GM18502 (cell line): ENCODE measurements at regions not wholly inside any gene's neighbourhood (a gene's known extent, or its start where the extent isn't known, plus 50 kb on each side); places are given as distances from the start of the nearest gene placed in this dataset.
"Not testable (repeated sequence)": the region's sequence is repeated elsewhere in the genome, so short reads cannot be mapped to it uniquely, and the experiment has no call there.

Source experiments
- ATAC-seq: cut with Tn5 transposase; IDR thresholded peaks from one replicate; pipeline ENCODE4 v1.9.1; 2021; ENCODE audit warnings: mild to moderate bottlenecking; ENCODE audit not compliant: unreplicated experiment, poor library complexity

DNA sequence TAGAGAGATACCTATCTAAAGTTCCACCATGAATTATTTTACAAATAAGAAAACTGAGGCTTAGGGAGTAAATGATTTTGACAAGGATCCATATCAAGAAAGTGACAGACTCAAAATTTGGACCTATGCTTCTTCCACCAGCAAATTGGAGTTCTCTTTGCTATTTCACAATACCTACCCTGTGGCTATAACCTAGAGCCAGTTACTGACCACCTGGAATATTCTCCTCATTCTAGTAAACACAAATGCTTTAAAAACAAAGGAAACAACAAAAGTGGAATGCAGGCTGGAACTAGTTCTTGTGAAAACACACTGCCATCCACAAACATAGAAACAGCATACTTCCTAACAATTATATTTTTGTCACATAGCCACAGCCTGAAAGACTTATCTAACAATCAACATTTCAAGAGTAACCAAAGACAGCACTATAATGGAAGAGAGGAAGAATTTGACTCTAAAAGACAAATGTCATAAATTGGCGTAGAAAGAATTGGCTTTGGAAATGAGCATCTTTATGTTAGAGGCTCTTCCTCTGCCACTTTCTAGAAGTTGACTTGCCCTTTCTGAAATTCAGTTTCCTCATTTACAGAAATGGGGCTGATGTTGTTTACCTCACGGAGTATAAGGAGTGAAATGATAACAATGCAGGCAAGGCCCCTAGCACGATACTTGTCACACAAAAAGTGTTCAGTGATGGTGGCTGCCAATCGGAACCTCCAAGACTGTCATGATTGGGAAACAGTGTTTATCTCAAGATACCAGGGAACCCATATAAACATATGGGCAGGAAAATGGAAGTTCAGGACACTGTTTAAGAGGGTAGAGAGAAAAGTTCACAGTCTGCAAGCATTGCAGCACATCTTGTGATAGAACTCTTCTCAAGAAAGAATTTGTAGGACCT, 138.6 kb upstream of the LGR5 start:
- ATAC-seq, result no peak

DNA sequence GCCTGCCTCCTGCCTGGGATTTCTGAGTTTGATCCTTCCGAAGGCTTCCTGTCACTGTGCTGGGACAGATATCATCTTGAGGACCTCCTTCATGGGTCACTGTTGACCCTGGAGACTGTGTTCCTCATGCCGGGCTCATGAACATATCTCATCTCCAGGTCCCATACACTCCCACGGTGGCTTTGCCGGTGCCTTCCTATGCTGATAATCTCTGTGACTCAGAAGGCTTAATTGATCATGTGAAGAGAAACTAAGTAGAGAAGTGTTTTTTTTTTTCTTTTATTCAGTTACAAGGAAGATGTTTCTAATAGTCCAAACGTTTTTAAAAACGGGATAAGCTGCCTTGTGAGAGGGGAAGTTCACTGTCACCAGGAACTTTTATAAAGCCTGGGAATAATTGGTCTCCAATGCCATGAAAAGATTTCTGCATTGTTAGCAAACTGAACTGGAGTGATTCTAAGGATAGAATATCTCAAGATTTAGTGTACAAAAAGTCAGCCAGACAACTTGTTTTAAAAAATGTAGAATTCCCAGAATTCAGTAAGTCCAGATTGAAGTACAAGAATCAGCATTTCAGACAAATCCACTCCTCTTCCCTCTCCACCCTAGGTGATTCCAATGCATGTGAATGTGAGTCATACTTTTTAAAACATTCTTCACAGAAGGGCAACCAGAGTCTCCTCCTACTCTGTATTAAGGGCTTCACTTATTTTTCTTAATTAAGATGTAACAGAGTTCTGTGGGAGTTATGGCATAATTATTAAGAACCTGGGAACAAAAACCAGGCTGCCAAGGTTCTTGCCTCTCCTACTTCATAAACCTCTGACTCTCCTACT, 139.8 kb upstream of the LGR5 start:
- ATAC-seq, result no peak

DNA sequence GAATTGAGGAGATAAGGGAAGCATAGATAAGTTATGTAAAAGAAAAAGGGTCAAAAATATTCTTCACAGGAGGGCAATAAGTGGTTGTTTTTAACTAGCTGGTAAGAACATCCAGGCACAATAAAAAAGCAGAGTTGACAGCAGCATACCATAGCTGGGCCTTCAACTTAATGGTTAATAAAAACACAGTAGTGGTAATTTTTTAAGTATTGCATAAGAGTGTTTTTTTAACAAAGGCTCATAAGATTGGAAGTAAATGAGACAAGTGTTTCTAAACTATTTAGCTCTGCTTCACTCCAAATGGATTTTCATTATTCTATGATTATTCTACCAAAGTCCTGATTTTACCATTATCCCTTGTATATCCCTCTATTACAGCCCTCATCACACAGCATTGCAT, 140.1 kb upstream of the TSPAN8 start:
- no peak for ATAC-seq

DNA sequence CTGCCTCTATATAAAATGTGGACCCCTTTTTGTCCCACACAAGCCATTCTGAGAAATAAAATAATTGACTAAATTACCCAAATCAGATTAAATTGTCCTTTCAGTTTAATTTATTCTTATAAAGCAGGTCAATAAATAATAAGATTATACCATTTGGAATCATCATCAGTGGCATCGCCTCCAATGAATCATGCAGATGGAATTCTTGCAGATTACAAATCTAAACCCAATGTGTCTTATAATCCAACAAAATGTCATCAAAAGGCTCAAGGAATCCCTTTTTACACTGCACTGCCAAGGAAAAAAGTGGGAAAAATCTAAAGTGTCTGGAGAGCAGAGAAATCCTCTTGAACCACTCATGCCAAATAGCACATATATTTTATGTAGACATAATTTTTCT, 138.2 kb upstream of the TSPAN8 start:
- no peak for ATAC-seq

DNA sequence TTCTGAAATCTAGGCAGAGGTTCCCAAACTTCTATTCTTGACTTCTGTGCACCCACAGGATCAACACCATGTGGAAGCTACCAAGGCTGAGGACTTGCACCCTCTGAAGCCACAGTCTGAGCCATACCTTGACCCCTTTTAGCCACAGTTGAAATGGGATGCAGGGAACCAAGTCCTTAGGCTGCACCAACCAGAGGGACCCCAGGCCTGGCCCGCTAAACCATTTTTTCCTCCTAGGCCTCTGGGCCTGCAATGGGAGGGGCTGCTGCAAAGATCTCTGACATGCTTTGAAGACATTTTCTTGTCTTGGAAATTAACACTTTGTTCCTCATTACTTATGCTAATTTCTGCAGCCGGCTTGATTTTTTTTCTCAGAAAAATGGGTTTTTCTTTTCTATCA, 133.9 kb upstream of the TSPAN8 start:
- no peak for ATAC-seq

DNA sequence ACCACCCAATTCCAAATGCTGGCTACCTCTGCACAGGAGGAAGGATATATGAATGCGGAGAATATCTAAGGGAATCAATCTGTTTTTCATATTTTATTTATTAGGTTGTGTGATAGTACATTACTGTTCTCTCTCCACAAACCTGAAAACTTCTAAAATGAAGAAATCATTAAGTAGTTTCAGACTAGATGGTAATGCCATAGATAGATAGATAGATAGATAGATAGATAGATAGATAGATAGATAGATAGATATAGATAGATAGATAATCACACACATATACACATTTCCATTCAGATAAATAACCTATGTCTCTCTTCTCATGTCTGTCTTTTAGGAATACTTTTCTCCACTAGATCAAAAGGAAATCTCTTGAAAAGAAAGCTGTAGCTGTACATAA, 126.1 kb upstream of the TSPAN8 start:
- no peak for ATAC-seq

DNA sequence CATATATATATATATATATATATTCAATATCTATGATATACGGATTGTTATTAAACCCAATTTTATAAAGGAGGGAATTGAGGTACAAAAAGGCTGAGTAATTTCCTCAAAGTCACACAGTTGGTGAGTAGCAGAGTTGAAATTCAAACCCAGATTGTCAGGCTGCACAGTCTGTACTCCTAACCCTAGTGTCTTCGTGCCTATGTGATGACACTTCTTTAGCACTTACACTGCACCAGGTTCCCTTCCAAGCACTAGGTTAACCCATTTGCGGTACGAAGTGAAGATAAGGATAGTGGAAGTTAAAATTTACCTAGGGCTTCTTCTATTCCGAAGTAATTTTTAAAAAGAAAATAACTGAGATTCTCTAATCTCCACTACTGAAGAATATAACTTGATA, 125.1 kb upstream of the TSPAN8 start:
- no peak for ATAC-seq

DNA sequence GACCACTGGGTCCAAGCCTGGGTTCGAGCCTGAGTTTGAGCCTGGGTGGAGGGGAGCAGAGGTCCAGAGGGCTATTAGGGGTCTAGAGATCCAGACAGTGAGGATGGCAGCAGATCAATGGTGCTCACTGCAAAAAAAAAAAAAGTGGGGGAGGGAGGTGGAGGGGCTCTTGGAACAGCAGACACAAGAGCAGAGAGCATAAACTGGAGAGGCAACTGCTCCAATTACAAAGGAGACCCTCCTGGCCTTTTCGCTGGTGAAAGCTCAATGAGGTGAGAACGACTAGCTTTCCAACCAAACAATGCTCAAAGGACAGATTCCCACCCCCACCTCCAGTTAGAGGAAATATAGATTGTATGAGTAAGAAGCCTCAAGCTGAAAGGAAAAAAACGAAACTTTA, 124.2 kb upstream of the TSPAN8 start:
- no peak for ATAC-seq

DNA sequence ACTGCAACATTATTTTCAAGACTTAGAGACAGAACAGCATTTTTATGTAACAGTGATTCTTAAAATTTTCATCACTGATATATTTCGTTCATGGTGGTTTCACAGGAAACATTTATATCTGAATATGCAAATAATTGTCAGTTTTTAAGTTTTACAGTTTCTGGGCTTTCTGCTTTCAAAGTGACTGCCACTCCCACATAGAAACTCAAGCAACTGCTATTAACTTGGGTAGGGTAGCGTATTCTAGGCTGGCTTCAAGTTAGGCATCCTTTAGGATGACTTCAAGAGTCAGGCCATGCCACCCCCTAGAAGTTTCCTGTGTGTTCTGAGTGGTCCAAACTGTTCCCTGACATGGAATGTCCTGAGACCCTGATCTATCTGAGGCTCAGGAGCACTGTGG, 123.6 kb upstream of the TSPAN8 start:
- no peak for ATAC-seq

DNA sequence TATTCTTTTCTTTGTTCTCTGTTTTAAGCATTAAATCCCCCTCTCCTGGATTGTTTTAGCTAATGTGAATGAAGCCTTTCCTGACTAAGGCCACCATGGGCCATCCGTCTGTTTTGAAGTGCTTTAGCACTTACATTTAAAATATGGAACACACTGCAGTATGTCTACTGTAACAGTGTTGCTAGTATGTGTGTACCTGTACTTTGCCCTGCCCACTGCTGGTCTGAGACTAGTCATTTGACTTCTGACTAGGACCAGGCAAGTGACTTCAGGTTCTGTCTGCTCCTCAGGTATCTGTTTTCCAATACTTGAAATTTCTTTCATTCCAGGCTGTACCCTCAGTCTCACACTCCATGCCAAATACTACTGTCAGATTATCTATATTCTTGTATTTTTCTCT, 120.1 kb upstream of the TSPAN8 start:
- no peak for ATAC-seq

DNA sequence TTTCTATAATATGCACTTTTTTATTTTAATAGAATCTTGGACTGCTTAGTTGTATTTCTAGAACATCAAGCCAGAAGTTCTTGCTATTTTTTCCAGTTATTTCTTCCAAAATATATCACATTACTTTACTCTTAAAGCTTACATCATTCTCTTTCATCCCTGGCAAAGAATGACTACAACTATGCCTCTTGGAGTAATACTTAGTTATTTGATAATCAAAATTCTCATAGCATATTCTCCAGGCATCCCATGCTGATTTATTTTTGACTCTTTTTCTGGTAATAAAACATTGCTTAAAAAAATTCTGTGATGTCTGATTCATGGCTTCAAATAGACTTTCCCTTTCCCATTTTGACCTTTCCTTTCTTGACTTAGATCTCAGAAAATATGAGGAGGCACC, 118.7 kb upstream of the TSPAN8 start:
- ATAC-seq, result no peak

DNA sequence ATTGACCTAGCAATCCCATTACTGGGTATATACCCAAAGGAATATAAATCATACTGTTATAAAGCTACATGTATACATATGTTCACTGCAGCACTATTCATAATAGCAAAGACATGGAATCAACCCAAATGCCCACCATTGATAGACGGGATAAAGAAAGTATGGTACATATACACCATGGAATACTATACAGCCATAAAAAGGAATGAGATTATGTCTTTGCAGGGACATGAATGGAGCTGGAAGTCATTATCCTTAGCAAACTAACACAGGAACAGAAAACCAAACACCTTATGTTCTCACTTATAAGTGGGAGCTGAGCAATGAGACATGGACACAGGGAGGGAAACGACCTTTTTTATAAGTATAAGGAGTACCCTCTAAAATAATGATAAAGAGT, 113.0 kb upstream of the TSPAN8 start:
- not testable (repeated sequence) for ATAC-seq

DNA sequence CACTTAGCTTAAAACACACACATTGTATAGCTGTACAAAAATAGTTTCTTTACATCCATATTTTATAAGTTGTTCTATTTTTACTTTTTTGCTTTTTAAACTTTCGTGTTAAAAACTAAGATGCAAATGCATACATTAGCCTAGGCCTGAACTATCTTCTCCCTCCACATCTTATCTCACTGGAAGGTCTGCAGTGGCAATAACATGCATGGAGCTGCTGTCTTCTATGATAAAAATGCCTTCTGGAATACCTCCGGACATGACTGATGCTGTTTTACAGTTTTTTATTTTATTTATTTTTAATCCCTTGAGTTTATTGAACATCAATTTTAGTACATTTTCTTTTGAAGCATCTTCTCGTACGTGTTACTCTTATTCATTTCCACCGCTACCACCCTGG, 112.3 kb upstream of the TSPAN8 start:
- ATAC-seq, result no peak

DNA sequence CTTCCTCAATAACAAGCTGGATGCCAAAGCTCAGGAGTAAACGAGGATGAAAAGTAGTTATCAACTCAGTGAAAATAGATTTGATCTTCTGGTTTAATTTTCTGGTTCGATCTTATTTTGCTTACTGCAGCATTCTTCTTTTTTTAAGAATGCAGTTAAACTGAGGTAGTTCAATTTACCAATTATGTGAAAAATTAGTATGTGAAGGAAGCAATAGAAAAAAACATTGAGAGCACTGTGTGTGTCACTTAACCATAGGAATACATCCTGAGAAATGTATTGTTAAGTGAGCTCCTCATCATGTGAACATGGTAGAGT, 111.4 kb upstream of the TSPAN8 start:
- no peak for ATAC-seq

DNA sequence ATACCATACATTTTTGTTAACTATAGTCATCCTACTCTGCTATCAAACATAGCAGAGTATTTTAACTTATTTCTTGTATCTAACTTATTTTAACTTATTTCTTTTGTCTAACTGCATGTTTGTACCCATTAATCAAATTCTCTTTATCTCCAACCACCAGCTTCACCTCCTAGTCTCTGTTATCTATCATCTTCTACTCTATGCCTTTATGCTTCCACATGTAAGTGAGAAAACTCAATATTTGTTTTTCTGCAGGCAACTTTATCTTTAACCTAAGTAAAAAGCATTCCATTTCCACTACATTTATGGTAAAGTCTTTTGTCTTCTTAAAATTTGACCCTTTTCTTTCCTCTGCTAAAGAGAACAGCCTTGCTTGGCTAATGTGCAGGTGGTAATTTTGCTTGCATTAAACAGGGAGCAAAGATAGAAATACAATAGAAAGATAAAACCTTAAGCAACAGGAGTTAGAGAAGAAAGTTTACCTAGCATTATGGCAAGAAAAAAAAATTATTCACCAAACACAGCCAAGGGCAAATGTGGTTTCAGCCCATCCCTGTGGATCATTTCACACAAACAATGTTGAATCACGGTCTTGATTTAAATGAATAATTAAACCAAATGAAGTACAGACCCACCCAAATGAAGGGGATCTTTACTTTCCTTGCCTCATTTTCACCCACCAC, 110.9 kb upstream of the TSPAN8 start:
- ATAC-seq, result no peak

DNA sequence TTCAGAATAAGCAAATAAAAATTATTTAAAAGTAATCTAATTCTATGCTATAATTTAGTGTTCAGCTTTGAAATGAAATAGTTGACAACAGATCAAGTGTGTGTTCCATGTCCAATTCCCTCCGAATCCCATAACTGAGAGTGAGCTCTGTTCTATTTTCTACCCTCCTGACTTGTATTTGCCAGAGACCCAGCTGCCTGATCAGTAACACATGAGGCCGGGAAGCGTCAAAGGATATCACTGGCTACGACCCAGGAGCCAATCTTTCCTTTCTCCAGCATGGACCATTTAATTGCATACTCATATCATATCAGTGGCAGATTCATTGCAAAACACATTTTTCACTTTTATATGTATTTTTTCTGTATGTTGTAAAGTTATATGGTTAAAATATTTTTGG, 108.8 kb upstream of the TSPAN8 start:
- ATAC-seq, result no peak

DNA sequence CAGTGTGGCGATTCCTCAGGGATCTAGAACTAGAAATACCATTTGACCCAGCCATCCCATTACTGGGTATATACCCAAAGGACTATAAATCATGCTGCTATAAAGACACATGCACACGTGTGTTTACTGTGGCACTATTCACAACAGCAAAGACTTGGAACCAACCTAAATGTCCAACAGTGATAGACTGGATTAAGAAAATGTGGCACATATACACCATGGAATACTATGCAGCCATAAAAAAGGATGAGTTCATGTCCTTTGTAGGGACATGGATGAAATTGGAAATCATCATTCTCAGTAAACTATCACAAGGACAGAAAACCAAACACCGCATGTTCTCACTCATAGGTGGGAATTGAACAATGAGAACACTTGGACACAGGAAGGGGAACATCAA, 107.9 kb upstream of the TSPAN8 start:
- not testable (repeated sequence) for ATAC-seq

DNA sequence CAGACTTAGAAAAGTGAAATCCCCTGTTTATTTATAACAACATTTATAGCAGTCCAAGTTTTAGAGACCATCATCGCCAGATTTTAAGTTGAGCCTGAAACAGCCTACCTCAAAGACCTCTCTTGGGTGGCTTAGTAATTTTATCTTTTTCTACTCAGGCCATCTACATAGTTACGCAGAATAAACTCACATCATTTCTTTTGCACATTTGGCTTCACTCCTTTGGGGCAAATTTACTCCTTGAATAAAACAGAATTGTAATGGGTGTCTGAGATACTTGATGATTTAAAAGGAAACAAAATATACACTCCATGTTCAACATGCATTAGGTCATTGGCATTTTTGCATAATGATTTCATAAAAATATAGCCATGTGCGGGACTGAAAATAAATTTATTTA, 104.7 kb upstream of the TSPAN8 start:
- no peak for ATAC-seq

DNA sequence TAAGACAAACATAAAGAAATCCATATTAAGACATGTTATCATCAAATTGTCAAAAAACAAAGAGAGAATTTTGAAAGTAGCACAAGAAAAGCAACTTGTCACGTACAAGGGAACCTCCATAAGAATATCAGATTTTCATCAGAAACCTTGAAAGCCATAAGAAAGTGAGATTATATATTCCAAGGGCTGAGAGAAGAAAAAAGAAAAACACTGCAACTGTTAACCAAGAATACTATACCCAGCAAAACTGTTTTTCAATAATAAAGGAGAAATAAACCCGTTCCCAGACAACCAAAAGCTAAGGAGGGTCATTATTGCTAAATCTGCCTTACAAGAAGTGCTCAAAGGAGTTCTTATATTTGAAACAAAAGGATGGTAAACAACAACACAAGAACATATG, 94.7 kb upstream of the TSPAN8 start:
- ATAC-seq, result no peak

DNA sequence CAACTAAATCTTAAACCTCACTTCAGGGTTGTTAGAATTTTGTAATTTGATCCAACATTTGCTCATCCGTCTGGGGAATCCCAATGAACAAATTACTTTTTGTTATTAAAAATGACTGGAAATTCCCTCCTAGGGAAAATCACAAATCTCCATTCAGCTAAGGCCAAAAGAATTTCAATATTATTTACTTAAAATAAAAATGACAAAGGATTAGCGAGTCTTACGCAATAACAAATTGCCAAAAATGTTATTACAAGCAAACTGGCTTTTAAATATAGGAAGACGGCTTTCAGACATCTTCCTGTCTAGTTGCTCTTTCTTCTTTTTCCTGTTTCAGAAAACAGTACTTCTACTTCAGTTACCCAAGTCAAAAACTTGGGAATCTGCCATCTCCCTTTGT, 92.4 kb upstream of the TSPAN8 start:
- no peak for ATAC-seq

DNA sequence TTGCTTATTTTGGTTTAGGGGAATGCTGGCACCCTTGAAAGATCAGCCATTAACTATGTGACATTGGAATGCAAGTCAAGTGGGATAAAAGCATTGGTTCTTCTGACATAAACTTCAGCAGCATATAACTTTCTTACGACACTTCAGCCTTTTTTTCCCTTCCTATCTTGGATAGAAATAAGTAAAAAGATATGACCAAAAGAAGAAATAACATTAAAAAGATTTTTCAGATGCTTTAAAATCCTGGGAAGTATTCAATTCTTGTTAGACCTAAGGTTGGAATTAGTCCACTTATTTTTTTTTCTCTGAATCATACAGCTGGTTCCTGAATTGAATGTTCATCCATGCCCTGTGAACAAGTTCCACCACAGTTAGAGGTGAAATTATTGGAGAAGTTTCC, 85.6 kb upstream of the TSPAN8 start:
- ATAC-seq, result no peak
